ENCODE measurements at regions not wholly inside any gene's neighbourhood (a gene's known extent, or its start where the extent isn't known, plus 50 kb on each side); places are given as distances from the start of the nearest gene placed in this dataset.
"Not testable (repeated sequence)": the region's sequence is repeated elsewhere in the genome, so short reads cannot be mapped to it uniquely, and the experiment has no call there.

DNA sequence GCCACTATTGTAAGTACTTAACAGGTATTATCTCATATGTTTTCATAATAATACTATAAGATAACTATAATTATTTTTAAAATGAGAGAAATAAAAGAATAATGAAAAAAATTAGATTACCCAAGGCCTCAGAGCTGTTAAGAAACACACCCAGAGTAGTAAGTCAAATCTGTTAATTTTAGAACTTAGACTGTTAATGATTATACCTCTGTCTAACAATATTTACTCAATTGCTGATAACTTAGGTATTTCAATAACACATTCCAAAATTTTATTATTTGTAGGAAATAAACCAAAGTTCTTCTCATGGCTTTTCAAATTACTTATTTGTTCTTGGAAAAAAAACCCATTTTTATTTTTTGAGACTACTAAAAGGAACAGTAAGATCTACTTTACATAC is 227.5 kb upstream of the KCNH7 start:
- FAIRE-seq: no peak

DNA sequence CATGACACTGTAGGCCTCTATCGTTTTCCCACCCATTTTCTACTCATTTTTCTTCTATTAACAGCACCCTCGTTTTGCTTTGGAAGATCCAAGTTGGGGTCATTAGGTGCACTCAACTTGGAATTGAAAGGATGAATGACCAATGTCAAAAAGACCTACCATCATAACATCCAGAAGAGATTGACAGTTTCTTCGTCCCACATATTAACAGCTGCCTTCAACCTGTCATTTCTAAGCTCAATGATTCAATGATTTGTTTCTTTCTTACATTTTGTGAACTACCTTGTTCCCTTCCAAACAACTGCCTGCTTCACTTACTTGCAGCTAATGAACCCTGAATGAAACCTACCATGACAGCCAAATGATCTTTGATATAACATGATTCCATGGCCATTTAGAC is 224.0 kb upstream of the KCNH7 start:
- no peak for FAIRE-seq

GRCh38 chr2:163046615-163047014 is 208.0 kb upstream of the KCNH7 start:
- FAIRE-seq: no peak

DNA sequence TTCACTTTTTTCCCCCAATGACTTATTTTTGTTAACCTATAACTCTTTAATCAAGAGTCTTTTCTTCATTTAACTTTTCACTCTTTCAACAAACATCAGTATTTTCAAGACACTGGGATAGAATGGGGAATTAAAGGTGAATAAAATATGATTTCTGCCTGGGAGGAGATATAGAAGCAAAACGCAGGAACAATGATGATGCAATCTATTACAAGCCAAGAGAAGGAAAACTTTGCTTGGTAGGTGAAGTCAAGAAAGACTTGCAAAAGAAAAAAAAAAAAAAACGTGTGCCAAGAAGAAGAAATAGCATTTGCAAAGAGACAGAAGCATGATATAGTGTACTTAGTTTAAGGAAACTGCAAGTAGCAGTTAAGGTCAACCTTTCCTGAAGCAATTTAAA is 207.3 kb upstream of the KCNH7 start:
- no peak for FAIRE-seq

DNA sequence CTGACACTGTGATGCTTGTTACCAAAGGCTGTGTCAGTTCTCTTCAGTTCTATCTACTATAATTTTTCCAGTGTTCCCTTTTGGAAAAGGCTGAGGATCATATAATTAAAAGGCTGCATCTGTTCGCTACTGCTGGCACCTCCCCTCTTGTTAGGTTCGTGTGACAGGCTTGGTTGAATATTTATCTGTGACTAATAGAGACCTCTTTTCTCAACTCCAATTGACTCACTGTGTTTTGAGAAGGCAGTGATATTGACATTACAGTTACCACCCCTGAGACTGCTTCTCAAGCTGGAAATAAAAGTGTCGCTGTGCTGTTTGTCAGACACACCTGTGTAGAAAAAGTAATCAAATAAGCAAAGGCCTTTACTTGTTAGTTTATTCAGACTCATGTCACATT is 205.5 kb upstream of the KCNH7 start:
- FAIRE-seq: no peak

GRCh38 chr2:163043201-163043600 is 204.6 kb upstream of the KCNH7 start:
- FAIRE-seq: no peak

DNA sequence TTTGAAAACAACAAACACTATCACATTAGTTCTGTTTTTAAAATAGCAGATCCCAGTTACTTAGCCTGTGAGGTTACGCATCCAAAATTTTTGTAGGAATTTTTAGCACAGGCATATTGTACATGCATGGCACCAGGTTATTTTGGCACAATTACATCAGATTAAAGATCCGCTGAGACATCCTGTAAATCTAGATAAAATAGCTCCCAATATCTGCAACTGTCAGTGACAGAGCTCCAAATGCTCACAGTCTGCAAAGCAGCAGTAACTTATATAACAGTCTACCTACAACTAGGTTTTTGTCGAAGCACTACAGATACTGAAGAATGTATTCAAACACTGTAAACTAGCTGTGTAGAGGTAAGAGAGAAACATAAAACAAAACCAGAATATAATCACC is 200.7 kb upstream of the KCNH7 start:
- no peak for FAIRE-seq

DNA sequence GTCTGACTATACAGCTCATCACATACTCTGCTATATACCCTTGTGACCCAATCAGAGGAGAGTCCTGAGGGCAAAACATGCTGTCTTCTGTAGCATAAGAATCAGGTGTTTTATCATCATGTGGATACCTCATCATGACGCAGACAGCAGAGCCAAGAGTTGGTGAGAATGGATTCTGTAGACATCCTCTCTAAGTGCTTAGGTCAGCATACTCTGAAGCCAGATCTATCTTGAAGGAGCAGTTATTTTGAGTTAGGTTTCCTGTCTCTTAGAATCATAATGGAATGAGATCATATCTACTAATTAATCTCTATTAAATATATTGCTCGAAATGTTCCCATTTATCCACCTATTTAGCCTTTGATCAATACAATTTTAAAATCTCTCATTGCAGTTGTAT is 190.2 kb upstream of the KCNH7 start:
- FAIRE-seq: no peak

- not testable (repeated sequence) for FAIRE-seq
These were observed 187.7 kb upstream of the KCNH7 start for GRCh38 chr2:163026136-163026775.

DNA sequence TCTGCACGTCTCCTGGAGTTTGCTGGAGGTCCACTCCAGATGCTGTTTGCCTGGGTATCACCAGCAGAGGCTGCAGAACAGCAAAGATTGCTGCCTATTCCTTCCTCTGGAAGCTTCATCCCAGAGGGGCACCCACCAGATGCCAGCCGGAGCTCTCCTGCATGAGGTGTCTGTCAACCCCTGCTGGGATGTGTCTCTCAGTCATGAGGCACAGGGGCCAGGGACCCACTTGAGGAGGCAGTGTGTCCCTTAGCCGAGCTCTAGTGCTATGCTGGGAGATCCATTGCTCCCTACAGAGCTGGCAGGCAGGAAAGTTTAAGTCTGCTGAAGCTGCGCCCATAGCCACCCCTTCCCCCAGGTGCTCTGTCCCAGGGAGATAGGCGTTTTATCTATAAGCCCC is 178.3 kb upstream of the KCNH7 start:
- FAIRE-seq: not testable (repeated sequence)

GRCh38 chr2:163011000-163011399 is 172.4 kb upstream of the KCNH7 start:
- no peak for FAIRE-seq

GRCh38 chr2:163008642-163009041 is 170.1 kb upstream of the KCNH7 start:
- no peak for FAIRE-seq

- FAIRE-seq: no peak
These were observed 156.2 kb upstream of the KCNH7 start for GRCh38 chr2:162994718-162995117.

- FAIRE-seq: no peak
These were observed 154.3 kb upstream of the KCNH7 start for GRCh38 chr2:162992828-162993227.

DNA sequence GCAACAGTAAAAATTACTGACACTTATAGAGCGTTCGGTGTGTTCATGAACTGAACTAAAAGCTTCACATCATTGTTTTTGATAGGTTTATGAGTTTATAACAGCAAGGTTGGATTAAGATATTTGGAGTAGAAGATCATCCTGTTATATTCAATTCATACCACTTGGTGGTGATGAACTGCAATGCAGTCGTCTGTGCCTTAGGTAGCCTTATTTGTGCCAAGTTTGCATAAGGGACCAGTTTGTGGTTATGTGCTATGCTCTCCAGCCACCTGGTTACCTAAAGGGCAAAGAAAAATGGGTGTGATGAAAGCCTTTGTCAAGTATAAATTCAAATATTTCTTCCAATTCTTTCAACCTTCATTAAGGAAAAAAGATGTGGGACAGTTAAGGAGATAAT is 150.9 kb upstream of the KCNH7 start:
- no peak for FAIRE-seq

DNA sequence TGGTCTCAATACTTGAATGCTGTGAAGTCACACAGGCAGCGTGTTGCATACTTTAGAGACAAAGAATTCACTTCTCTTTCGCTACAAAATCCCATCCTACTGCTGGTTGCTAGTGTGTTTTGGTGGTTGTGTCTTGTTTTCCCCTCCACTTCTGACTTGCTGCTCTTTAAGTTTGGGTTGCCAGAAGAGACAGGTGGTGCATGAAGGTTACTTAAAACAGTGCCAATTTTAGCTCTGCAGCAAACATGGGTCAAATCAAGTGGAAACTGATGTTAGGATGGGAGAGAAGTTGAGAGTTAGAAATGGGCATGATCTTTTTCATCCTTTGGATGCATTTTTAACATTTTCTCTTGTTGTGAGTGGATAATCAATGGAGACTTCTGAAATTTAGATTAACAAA is 136.2 kb upstream of the KCNH7 start:
- FAIRE-seq: no peak

- FAIRE-seq: no peak
These were observed 133.8 kb upstream of the KCNH7 start for GRCh38 chr2:162972383-162972782.

GRCh38 chr2:162968306-162968705 is 129.7 kb upstream of the KCNH7 start:
- FAIRE-seq: no peak

GRCh38 chr2:162967811-162968210 is 129.2 kb upstream of the KCNH7 start:
- no peak for FAIRE-seq

GRCh38 chr2:162967147-162967546 is 128.6 kb upstream of the KCNH7 start:
- FAIRE-seq: no peak

DNA sequence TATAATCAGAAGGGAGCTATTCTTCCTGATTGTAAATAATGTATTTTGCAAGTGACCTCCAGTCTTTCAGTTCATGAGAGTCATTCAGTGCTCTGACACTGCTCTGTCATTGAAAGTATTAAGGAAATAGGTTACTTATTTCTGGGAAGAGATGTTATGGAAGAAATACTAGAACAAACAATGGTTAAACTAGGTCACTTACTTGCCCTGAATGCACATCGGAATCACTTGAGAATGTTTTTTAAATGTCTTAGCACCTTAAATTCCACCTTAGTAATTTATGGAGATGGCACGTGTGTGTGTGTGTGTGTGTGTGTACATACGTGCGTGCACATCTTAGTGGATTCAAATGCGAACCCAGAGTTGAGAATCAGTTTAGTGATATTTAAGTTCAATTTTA is 126.6 kb upstream of the KCNH7 start:
- no peak for FAIRE-seq

- FAIRE-seq: no peak
These were observed 125.9 kb upstream of the KCNH7 start for GRCh38 chr2:162964513-162964912.

DNA sequence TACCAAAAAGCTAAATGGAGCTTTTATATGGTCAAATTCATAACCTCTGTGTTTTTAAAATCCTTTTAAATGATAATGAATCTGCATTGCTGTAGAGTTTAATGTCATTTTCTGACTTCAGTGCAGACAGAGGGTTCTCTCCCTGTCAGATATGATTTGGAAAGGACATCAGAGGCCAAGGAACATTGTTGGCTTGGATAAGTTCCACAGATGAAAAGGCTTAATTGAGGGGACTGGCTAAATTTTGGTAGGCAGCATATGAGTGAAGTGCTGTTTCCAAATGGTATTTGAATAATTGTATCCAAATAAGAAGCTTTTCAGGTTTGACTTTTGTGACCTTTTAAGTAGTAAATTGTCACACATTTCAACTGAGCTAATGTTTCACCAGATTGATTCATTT is 124.6 kb upstream of the KCNH7 start:
- FAIRE-seq: no peak

- no peak for FAIRE-seq
These were observed 107.2 kb upstream of the KCNH7 start for GRCh38 chr2:162945785-162946184.

GRCh38 chr2:162938387-162938786 is 99.8 kb upstream of the KCNH7 start:
- no peak for FAIRE-seq

GRCh38 chr2:162934191-162934590 is 95.6 kb upstream of the KCNH7 start:
- FAIRE-seq: no peak
